Right lobe of liver (tissue), 6 donors: ENCODE measurements at regions not wholly inside any gene's neighbourhood (a gene's known extent, or its start where the extent isn't known, plus 50 kb on each side); places are given as distances from the start of the nearest gene placed in this dataset.

Experiments used
- ATAC-seq, 4 donors: fragments of 200-7000 bp; cut with Tn5 transposase; one replicate each; pipeline ENCODE4 v1.9.1; 2020; ENCODE audit warnings: mild to moderate bottlenecking in 4 of 4, moderate library complexity in 4 of 4
- DNase-seq, 3 donors: peaks; one replicate each; pipeline ENCODE4 v3.0.0-alpha.2; 2020
- H3K27ac ChIP-seq, 3 donors: fragments of 200-600 bp; one replicate each; pipeline ENCODE4 v1.8.0; 2022
- H3K27me3 ChIP-seq, 2 donors: fragments of 200-600 bp; one replicate each; pipeline ENCODE4 v1.8.0; 2022
- H3K36me3 ChIP-seq, 4 donors: fragments of 200-600 bp; sonication (generic) in 1 of 4; one replicate each; pipeline versions ENCODE4 v1.5.1 to v1.8.0; 2017 to 2022; ENCODE audit warnings: control low read depth in 1 of 4
- H3K4me1 ChIP-seq, 4 donors: fragments of 200-600 bp; sonication (generic) in 1 of 4; one replicate each; pipeline versions ENCODE4 v1.5.1 to v1.8.0; 2017 to 2022; ENCODE audit warnings: control low read depth in 1 of 4
- H3K4me3 ChIP-seq, 3 donors: fragments of 200-600 bp; one replicate each; pipeline ENCODE4 v1.8.0; 2022
- H3K9me3 ChIP-seq, 4 donors: fragments of 200-600 bp; sonication (generic) in 1 of 4; one replicate each; pipeline versions ENCODE4 v1.5.1 to v1.8.0; 2017 to 2022; ENCODE audit warnings: control low read depth in 1 of 4
- POLR2A ChIP-seq: fragments of 450-650 bp; IDR thresholded peaks from one replicate; pipeline ENCODE4 v1.6.1; 2017; ENCODE audit warnings: antibody characterized with exemption, mild to moderate bottlenecking
- WGBS: methylation state at CpG from one replicate; pipeline ENCODE4 v1.1.6; 2018; ENCODE audit warnings: low coverage, low lambda C conversion rate; ENCODE audit not compliant: insufficient coverage; ENCODE audit errors: missing lambda C conversion rate; 5-methylcytosine and 5-hydroxymethylcytosine counted together
- intact Hi-C, 2 donors: fragments of 100-400 bp; cut with DNase I; formaldehyde crosslinking; loops; one replicate each; pipeline versions ENCODE4 v1.11.2 to v1.14.1; 2022
- TF ChIP-seq, protein P1 (sequence below), 4 donors: fragments of 200-600 bp in 3 of 4; fragments of 450-650 bp in 1 of 4; IDR thresholded peaks; one replicate each; pipeline versions ENCODE4 v1.5.1 to v1.8.0; 2016 to 2022; ENCODE audit warnings: antibody characterized with exemption in 4 of 4, mild to moderate bottlenecking in 2 of 4
- donor health status: DM: no; HTN: yes; CAD: no.
- donor health status: DM: no; HTN: no; CAD: no.
- donor health status: DM: no; HTN: no; CAD: no.
- donor health status: DM: no; HTN: yes; CAD: no.
- donor health status: DM: no; HTN: yes; CAD: no.

DNA sequence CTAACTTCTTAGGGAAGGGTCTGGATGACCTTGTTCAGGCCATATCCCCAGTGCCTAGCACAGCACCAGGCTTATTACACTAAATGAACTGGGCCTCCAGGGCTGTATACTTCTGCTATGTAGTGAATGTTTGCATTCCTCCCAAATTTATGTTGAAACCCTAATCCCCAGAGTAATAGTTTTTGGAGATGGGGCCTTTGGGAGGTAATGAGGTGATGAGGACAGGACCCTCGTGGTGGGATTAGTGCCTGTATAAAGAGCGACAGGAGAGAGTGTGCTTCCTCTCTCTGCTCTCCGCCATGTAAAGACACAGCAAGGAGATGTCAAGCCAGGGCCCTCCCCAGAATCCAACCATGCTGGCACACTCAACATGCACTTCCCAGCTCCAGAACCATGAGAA, 148.3 kb downstream of the SEC61B start:
- no peaks in the 10 kb centered on the region for H3K4me1 ChIP-seq
- WGBS, result no CpG with 5 or more reads among the region's 3 CpGs

DNA sequence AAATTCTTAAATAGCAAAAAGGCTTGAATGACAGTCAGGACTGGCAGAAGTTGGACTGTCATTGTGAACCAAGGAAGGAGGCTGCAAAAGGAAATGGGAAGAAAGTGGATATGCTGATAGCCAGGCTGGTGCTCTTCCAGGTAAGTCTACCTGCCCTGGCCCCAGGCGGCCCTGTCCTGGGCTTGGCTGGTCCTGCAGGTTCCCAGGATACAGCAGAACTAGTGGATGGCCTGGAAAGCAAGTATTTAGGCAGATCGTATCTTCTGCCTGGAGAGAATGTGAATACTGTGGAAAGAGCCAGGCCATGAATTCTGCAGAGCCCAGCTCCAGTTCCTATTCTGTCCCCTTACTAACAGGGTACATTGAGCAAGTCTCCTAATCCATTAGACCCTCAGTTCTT, 149.3 kb downstream of the SEC61B start:
- Histone ChIP-seq H3K27ac (no peak overlapping the region), H3K9me3 (no peaks in the 10 kb centered on the region), H3K4me3 (no peak overlapping the region), H3K36me3 (no peaks in the 10 kb centered on the region), H3K27me3 (no peaks in the 10 kb centered on the region), H3K4me1 (no peaks in the 10 kb centered on the region)
- WGBS, result 72% methylated on average over 2 of the region's 2 CpGs
- intact Hi-C loops, result no loop called here
- DNase-seq (no peak), ATAC-seq (no peak)
- no peak for TF ChIP-seq POLR2A
- TF ChIP-seq, protein P1, sequence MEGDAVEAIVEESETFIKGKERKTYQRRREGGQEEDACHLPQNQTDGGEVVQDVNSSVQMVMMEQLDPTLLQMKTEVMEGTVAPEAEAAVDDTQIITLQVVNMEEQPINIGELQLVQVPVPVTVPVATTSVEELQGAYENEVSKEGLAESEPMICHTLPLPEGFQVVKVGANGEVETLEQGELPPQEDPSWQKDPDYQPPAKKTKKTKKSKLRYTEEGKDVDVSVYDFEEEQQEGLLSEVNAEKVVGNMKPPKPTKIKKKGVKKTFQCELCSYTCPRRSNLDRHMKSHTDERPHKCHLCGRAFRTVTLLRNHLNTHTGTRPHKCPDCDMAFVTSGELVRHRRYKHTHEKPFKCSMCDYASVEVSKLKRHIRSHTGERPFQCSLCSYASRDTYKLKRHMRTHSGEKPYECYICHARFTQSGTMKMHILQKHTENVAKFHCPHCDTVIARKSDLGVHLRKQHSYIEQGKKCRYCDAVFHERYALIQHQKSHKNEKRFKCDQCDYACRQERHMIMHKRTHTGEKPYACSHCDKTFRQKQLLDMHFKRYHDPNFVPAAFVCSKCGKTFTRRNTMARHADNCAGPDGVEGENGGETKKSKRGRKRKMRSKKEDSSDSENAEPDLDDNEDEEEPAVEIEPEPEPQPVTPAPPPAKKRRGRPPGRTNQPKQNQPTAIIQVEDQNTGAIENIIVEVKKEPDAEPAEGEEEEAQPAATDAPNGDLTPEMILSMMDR (IDR thresholded peaks at IDR 0.05), result no peak

More for the DNA sequence above, 148.3 kb downstream of the SEC61B start:
- no peak for DNase-seq
- Histone ChIP-seq H3K4me3 (no peak overlapping the region), H3K27ac (no peak overlapping the region), H3K36me3 (no peaks in the 10 kb centered on the region), H3K9me3 (no peaks in the 10 kb centered on the region), H3K27me3 (no peaks in the 10 kb centered on the region)
- no peak for TF ChIP-seq POLR2A
- TF ChIP-seq, protein P1 (IDR thresholded peaks at IDR 0.05), result no peak
- intact Hi-C loops, result no loop called here
- no peak for ATAC-seq

DNA sequence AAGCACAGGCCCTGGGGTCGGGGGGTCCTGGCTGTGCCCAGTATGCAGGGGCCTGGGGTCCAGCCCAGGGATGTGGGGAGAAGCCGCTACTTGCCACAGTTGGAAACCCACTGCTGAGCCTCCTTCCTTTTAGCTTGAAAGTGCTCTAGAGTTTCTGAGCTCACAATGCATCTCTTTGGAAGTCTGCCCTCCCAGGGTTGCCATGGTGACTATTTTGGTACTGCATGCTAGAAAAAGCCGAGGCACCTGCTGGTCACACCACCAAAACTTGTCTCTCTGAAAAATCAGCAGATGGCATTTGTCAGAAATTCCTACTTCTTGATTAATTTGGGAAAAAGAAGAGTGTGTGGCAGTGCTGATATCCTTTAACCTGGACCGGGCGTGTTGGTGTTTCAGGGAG, 151.8 kb downstream of the SEC61B start:
- Histone ChIP-seq H3K4me3 (no peak overlapping the region), H3K4me1 (no peaks in the 10 kb centered on the region), H3K27ac (no peak overlapping the region), H3K36me3 (no peaks in the 10 kb centered on the region), H3K27me3 (no peaks in the 10 kb centered on the region), H3K9me3 (no peaks in the 10 kb centered on the region)
- WGBS, result 74% methylated on average over 3 of the region's 5 CpGs
- no peak for TF ChIP-seq POLR2A
- TF ChIP-seq, protein P1 (IDR thresholded peaks at IDR 0.05), result no peak
- ATAC-seq, result no peak
- no peak for DNase-seq
- intact Hi-C loops, result no loop called here

DNA sequence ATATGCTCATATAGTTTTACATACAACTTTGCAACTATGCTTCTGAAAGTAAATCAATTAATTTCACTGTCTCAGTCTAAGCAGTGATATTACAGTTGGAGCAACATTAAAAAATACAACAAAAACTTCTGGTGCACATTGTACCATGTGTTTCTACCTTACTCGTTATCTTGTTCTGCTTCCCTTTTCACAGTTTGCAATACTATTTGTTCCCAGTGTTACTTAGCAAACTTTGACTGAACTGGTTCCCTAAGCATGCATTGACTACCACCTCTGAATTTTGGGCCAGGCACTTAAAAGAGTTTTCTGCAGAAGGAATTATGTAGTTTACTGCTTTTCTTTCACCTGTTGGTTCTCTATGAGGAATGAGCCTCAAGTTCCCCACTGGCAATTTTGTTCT, 152.7 kb downstream of the SEC61B start:
- Histone ChIP-seq H3K4me1 (no peaks in the 10 kb centered on the region), H3K27ac (no peak overlapping the region), H3K36me3 (no peaks in the 10 kb centered on the region), H3K4me3 (no peak overlapping the region), H3K27me3 (no peaks in the 10 kb centered on the region), H3K9me3 (no peaks in the 10 kb centered on the region)
- no peak for TF ChIP-seq POLR2A
- TF ChIP-seq, protein P1 (IDR thresholded peaks at IDR 0.05), result no peak
- DNase-seq (no peak), ATAC-seq (no peak)
- intact Hi-C loops, result no loop called here
- 37% methylated on average over 1 of the region's 1 CpG for WGBS

DNA sequence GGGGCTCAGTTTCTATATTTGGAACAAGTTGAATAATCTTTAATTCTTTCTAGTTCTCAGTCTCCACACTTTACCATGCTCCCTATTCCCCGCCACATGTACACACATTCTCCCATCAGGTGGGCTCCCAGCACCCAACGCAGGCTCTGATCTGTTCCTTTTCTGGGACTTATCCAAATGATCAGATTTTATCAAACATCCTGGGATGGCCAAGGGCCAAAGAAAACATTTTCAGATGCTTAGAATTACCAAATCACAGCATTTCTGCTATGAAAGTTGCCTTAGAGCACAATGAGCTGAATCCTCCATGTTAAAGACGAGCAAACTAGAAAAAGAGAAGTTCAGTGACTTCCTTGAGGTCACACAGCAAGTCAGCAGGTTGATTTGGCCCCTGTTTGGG, 153.4 kb downstream of the SEC61B start:
- TF ChIP-seq, protein P1 (IDR thresholded peaks at IDR 0.05), result no peak
- TF ChIP-seq POLR2A, result no peak
- intact Hi-C loops, result no loop called here
- 61% methylated on average over 3 of the region's 3 CpGs for WGBS
- ATAC-seq (no peak), DNase-seq (no peak)
- no peak overlapping the region for H3K4me3 ChIP-seq
- H3K36me3 ChIP-seq, result no peaks in the 10 kb centered on the region
- no peak overlapping the region for H3K27ac ChIP-seq
- no peaks in the 10 kb centered on the region for H3K27me3 ChIP-seq
- no peaks in the 10 kb centered on the region for H3K9me3 ChIP-seq
- H3K4me1 ChIP-seq, result no peaks in the 10 kb centered on the region
